GM23248 (cell line): ENCODE measurements at regions not wholly inside any gene's neighbourhood (a gene's known extent, or its start where the extent isn't known, plus 50 kb on each side); places are given as distances from the start of the nearest gene placed in this dataset.
"Not testable (repeated sequence)": the region's sequence is repeated elsewhere in the genome, so short reads cannot be mapped to it uniquely, and the experiment has no call there.

Source experiments
- EZH2 ChIP-seq: fragments of 200-600 bp; sonication (generic); IDR thresholded peaks from 2 replicates; pipeline ENCODE4 v1.6.1; 2018; ENCODE audit warnings: antibody characterized with exemption, mild to moderate bottlenecking; ENCODE audit not compliant: insufficient read depth, poor library complexity, severe bottlenecking
- EZH2phosphoT487 ChIP-seq: fragments of 200-600 bp; sonication (generic); IDR thresholded peaks from 2 replicates; pipeline ENCODE4 v1.6.1; 2018; ENCODE audit warnings: antibody characterized with exemption, moderate library complexity, mild to moderate bottlenecking, low read depth; ENCODE audit not compliant: insufficient read depth

DNA sequence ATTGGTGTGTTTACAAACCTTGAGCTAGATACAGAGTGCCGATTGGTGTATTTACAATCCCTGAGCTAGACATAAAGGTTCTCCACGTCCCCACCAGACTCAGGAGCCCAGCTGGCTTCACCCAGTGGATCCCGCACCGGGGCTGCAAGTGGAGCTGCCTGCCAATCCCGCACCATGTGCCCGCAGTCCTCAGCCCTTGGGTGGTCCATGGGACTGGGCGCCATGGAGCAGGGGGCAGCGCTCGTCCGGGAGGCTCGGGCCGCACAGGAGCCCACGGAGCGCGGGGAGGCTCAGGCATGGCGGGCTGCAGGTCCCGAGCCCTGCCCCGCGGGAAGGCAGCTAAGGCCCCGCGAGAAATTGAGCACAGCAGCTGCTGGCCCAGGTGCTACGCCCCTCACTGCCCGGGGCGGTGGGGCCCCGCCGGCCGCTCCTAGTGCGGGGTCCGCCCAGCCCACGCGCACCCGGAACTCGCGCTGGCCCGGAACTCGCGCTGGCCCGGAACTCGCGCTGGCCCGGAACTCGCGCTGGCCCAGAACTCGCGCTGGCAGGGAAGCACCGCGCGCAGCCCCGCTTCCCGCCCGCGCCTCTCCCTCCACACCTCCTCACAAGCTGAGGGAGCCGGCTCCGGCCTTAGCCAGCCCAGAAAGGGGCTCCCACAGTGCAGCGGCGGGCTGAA, 342.2 kb downstream of the RFPL4B start:
- TF ChIP-seq EZH2, EZH2phosphoT487: not testable (repeated sequence)
